HG02938 (cell line): ENCODE measurements at regions not wholly inside any gene's neighbourhood (a gene's known extent, or its start where the extent isn't known, plus 50 kb on each side); places are given as distances from the start of the nearest gene placed in this dataset.

Experiments
- ATAC-seq: cut with Tn5 transposase; IDR thresholded peaks from one replicate; pipeline ENCODE4 v1.9.1; 2021; ENCODE audit warnings: mild to moderate bottlenecking, moderate library complexity; ENCODE audit not compliant: unreplicated experiment

DNA sequence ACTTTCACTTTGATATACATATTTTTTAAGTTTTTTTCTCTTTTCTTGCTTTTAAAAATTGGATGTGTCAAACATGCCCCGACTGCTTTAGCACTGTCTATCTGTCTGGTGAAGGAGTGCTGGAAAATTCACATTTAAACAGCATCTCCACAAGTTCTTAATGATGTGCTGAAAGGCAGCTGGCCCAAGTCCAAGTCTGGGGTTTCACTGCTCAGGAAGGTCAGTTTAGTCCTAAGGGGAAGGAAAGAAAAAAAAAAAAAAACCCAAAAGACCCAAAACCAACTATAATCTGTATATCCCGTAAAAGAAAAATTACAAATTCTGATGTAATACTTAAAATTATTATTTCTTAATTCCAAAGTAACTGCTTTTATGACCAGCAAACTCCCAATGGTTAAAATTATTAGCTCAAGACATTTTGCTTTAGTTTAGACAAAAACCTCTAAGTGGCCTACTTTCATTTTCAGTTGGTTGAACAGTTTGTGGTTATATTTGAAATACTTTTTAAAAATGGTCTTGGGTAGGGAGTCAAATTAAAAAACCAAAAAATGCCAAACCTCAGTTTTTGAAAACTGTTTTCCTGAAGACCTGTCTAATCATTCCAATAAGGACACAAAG, 79.5 kb upstream of the PREP start:
- no peak for ATAC-seq

DNA sequence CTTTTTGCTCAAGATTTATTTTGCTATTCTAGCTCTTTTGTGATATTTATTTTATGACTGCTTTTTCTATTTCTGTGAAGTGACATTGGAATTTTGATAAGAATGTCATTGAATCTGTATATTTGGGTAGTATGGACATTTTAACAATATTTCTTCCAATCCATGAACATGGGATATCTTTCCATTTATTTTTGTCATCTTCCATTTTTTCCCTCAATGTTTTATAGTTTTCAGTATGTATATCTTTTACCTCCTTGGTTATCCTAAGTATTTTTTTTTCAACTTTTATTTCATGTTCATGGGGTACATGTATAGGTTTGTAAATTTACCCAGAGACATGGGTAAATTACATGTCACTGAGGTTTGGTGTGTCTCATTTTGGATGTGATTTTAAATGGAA, 74.1 kb upstream of the PREP start:
- no peak for ATAC-seq

GRCh38 chr6:105474234-105474633, 71.4 kb upstream of the PREP start:
- no peak for ATAC-seq

- no peak for ATAC-seq
Measured at GRCh38 chr6:105469946-105470345, 67.1 kb upstream of the PREP start.

GRCh38 chr6:105468850-105469249, 66.0 kb upstream of the PREP start:
- ATAC-seq = peak; percentile 51

GRCh38 chr6:105460860-105461259, 58.0 kb upstream of the PREP start:
- ATAC-seq = no peak

DNA sequence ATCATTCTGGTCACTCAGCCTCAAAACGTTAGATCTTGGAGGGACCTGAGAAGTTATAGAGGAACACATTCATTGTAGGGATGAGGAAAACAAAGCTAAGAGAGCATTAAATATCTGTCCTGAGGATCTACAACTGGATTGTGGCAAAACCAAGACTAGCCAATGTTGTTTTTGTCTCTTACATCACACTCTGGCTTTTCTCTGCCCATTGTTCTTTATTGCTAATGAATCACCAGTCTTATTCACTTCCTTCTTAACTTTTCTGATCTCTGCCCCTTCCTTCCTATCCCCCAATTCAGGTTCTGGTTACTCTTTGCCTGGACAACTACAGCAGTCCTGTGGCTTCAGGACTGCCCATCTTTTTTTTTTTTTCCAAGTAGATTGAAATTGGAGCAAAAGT, 57.0 kb upstream of the PREP start:
- ATAC-seq = no peak

DNA sequence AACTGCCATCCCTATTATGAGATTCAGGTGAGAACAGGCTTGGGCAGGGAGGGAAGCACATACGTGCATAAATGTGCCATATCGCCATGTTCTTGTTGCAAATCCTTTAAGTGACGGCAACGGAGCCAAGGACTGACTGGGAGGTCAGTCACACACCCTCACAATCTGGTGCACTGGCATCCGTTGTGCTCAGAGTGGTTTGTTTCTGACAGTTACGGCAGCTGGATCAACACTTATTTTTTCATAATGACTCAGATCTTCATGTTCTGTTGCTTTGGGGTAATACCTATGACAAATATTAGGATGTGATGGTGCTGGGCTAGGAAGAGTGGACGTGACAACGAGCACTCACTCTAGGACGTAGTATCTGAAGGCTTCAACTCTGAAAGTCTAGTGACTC, 56.2 kb upstream of the PREP start:
- peak; percentile 94 for ATAC-seq

GRCh38 chr6:105458551-105458950, 55.7 kb upstream of the PREP start:
- peak; percentile 54 for ATAC-seq

- ATAC-seq = no peak
Measured at GRCh38 chr6:105458084-105458483, 55.2 kb upstream of the PREP start.

DNA sequence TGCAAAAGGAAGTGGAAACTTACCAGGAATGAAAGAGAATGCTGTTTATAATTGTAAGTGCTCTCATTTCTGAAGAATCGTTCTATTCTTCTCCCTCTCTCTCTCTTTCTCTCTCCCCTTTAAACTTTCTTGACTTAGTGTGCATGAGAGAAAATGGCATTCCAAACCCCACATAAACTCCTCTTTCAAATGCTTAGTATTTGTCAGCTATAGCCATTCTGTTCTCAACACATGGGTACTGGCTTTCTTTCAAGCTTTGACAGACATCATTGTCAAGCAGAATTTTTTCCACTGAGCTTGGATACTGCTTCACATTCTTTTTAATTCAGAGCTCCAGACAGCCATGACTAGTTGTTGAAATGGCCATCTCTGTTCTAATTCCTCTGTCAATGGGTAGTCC, 51.1 kb upstream of the PREP start:
- no peak for ATAC-seq

- peak; percentile 74 for ATAC-seq
Measured at GRCh38 chr6:105452924-105453756, 50.3 kb upstream of the PREP start.
